Skeletal muscle satellite cell (primary cell): ENCODE measurements at regions not wholly inside any gene's neighbourhood (a gene's known extent, or its start where the extent isn't known, plus 50 kb on each side); places are given as distances from the start of the nearest gene placed in this dataset.

Experiments used
- H3K27me3 ChIP-seq: 2 replicates; pipeline ENCODE4 v1.7.0; 2013; ENCODE audit warnings: low read length; ENCODE audit not compliant: control insufficient read depth, insufficient read depth
- H3K36me3 ChIP-seq: 2 replicates; pipeline ENCODE4 v1.7.0; 2013; ENCODE audit warnings: mild to moderate bottlenecking, control low read depth, low read length; ENCODE audit not compliant: insufficient read depth
- H3K4me1 ChIP-seq: 2 replicates; pipeline ENCODE4 v1.7.0; 2013; ENCODE audit warnings: low read length; ENCODE audit not compliant: control insufficient read depth, insufficient read depth
- H3K4me2 ChIP-seq: 2 replicates; pipeline ENCODE4 v1.7.0; 2013; ENCODE audit warnings: mild to moderate bottlenecking, low read length
- H3K4me3 ChIP-seq: 2 replicates; pipeline ENCODE4 v1.7.0; 2013; ENCODE audit warnings: low read length
- H3K9ac ChIP-seq: 2 replicates; pipeline ENCODE4 v1.7.0; 2013; ENCODE audit warnings: mild to moderate bottlenecking, low read depth, low read length, moderate library complexity
- H3K9me3 ChIP-seq: replicated peaks from 2 replicates; pipeline ENCODE4 v1.7.0; 2013; ENCODE audit warnings: mild to moderate bottlenecking, control low read depth, low read length

- Histone ChIP-seq H3K4me3 (no peak overlapping the region), H3K4me1 (no peaks in the 10 kb centered on the region), H3K4me2 (no peak overlapping the region), H3K27me3 (no peaks in the 10 kb centered on the region), H3K9me3 (peaks cover 18% of the 10 kb centered on the region), H3K36me3 (no peaks in the 10 kb centered on the region), H3K9ac (no peak overlapping the region)
Observed at GRCh38 chr2:2692599-2693389, 361.7 kb upstream of the MYT1L start.

GRCh38 chr2:2691419-2691818 is 360.3 kb upstream of the MYT1L start:
- Histone ChIP-seq H3K4me2 (no peak overlapping the region), H3K9ac (no peak overlapping the region), H3K9me3 (peaks cover 12% of the 10 kb centered on the region), H3K4me1 (no peaks in the 10 kb centered on the region), H3K36me3 (no peaks in the 10 kb centered on the region), H3K27me3 (no peaks in the 10 kb centered on the region), H3K4me3 (no peak overlapping the region)

- Histone ChIP-seq H3K27me3 (no peaks in the 10 kb centered on the region), H3K4me3 (no peak overlapping the region), H3K9me3 (peaks cover 11% of the 10 kb centered on the region), H3K9ac (no peak overlapping the region), H3K4me2 (no peak overlapping the region), H3K4me1 (no peaks in the 10 kb centered on the region), H3K36me3 (no peaks in the 10 kb centered on the region)
Observed at GRCh38 chr2:2690985-2691384, 359.9 kb upstream of the MYT1L start.

- Histone ChIP-seq H3K4me3 (no peak overlapping the region), H3K4me2 (no peak overlapping the region), H3K4me1 (no peaks in the 10 kb centered on the region), H3K9ac (no peak overlapping the region), H3K9me3 (peaks cover 13% of the 10 kb centered on the region), H3K36me3 (no peaks in the 10 kb centered on the region), H3K27me3 (no peaks in the 10 kb centered on the region)
Observed at GRCh38 chr2:2689306-2689705, 358.2 kb upstream of the MYT1L start.

- no peak overlapping the region for H3K4me2 ChIP-seq
- H3K4me3 ChIP-seq, result no peak overlapping the region
- no peaks in the 10 kb centered on the region for H3K27me3 ChIP-seq
- no peaks in the 10 kb centered on the region for H3K4me1 ChIP-seq
- H3K9ac ChIP-seq, result no peak overlapping the region
- peaks cover 11% of the 10 kb centered on the region for H3K9me3 ChIP-seq
- H3K36me3 ChIP-seq, result no peaks in the 10 kb centered on the region
Observed at GRCh38 chr2:2688254-2688653, 357.2 kb upstream of the MYT1L start.

GRCh38 chr2:2687745-2688144 is 356.7 kb upstream of the MYT1L start:
- H3K27me3 ChIP-seq, result no peaks in the 10 kb centered on the region
- H3K9ac ChIP-seq, result no peak overlapping the region

GRCh38 chr2:2686222-2686621 is 355.1 kb upstream of the MYT1L start:
- Histone ChIP-seq H3K4me2 (no peak overlapping the region), H3K4me1 (no peaks in the 10 kb centered on the region), H3K4me3 (no peak overlapping the region), H3K9me3 (peaks cover 8% of the 10 kb centered on the region), H3K27me3 (no peaks in the 10 kb centered on the region), H3K36me3 (no peaks in the 10 kb centered on the region), H3K9ac (no peak overlapping the region)

More at GRCh38 chr2:2687745-2688144, 356.7 kb upstream of the MYT1L start:
- Histone ChIP-seq H3K9me3 (peaks cover 11% of the 10 kb centered on the region), H3K4me3 (no peak overlapping the region), H3K4me2 (no peak overlapping the region), H3K4me1 (no peaks in the 10 kb centered on the region), H3K36me3 (no peaks in the 10 kb centered on the region)

- Histone ChIP-seq H3K9ac (no peak overlapping the region), H3K9me3 (peaks cover 8% of the 10 kb centered on the region), H3K4me2 (no peak overlapping the region), H3K4me1 (no peaks in the 10 kb centered on the region), H3K4me3 (no peak overlapping the region), H3K27me3 (no peaks in the 10 kb centered on the region), H3K36me3 (no peaks in the 10 kb centered on the region)
Observed at GRCh38 chr2:2683606-2684224, 352.6 kb upstream of the MYT1L start.

GRCh38 chr2:2682700-2683342 is 351.7 kb upstream of the MYT1L start:
- H3K9me3 ChIP-seq, result peaks cover 5% of the 10 kb centered on the region
- H3K27me3 ChIP-seq, result no peaks in the 10 kb centered on the region
- H3K4me1 ChIP-seq, result no peaks in the 10 kb centered on the region
- no peak overlapping the region for H3K9ac ChIP-seq
- H3K4me2 ChIP-seq, result no peak overlapping the region
- H3K36me3 ChIP-seq, result no peaks in the 10 kb centered on the region
- no peak overlapping the region for H3K4me3 ChIP-seq

- Histone ChIP-seq H3K4me3 (no peak overlapping the region), H3K27me3 (no peaks in the 10 kb centered on the region), H3K4me2 (no peak overlapping the region), H3K9ac (no peak overlapping the region), H3K4me1 (no peaks in the 10 kb centered on the region), H3K9me3 (peaks cover 6% of the 10 kb centered on the region), H3K36me3 (no peaks in the 10 kb centered on the region)
Observed at GRCh38 chr2:2681711-2682251, 350.7 kb upstream of the MYT1L start.

GRCh38 chr2:2681085-2681484 is 350.0 kb upstream of the MYT1L start:
- no peak overlapping the region for H3K4me2 ChIP-seq
- no peak overlapping the region for H3K4me3 ChIP-seq
- H3K4me1 ChIP-seq, result no peaks in the 10 kb centered on the region
- no peaks in the 10 kb centered on the region for H3K27me3 ChIP-seq
- no peaks in the 10 kb centered on the region for H3K36me3 ChIP-seq
- no peak overlapping the region for H3K9ac ChIP-seq
- peaks cover 6% of the 10 kb centered on the region for H3K9me3 ChIP-seq
